ENCODE measurements at regions not wholly inside any gene's neighbourhood (a gene's known extent, or its start where the extent isn't known, plus 50 kb on each side); places are given as distances from the start of the nearest gene placed in this dataset.

GRCh38 chrX:140944710-140945109, 57.7 kb upstream of the SPANXB1 start:
- H2AFZ ChIP-seq, result no peak overlapping the region
- no peaks in the 10 kb centered on the region for H3K79me2 ChIP-seq
- no peak overlapping the region for H3K9ac ChIP-seq
- no peak for TF ChIP-seq CTCF (IDR thresholded peaks at IDR 0.05)
- no peaks in the 10 kb centered on the region for H3K27me3 ChIP-seq (ENCODE audit: control insufficient read depth, insufficient read depth, low read length)
- no peaks in the 10 kb centered on the region for H3K36me3 ChIP-seq (ENCODE audit: control insufficient read depth, insufficient read depth, low read length)
- no peak overlapping the region for H3K4me3 ChIP-seq (ENCODE audit: low read depth, low read length)
- H3K9me3 ChIP-seq (ENCODE audit: control insufficient read depth, low read length), result no peaks in the 10 kb centered on the region
- H3K4me2 ChIP-seq (ENCODE audit: low read length), result no peak overlapping the region
- H3K4me1 ChIP-seq, result no peaks in the 10 kb centered on the region
- H3K27ac ChIP-seq, result no peak overlapping the region

- no peaks in the 10 kb centered on the region for H3K4me1 ChIP-seq
- no peaks in the 10 kb centered on the region for H3K36me3 ChIP-seq (ENCODE audit: control insufficient read depth, insufficient read depth, low read length)
- H2AFZ ChIP-seq, result no peak overlapping the region
- no peak overlapping the region for H3K4me2 ChIP-seq (ENCODE audit: low read length)
- no peaks in the 10 kb centered on the region for H3K9me3 ChIP-seq (ENCODE audit: control insufficient read depth, low read length)
- no peak for TF ChIP-seq CTCF (IDR thresholded peaks at IDR 0.05)
- no peak overlapping the region for H3K4me3 ChIP-seq (ENCODE audit: low read depth, low read length)
- H3K27ac ChIP-seq, result no peak overlapping the region
- no peak overlapping the region for H3K9ac ChIP-seq
- no peaks in the 10 kb centered on the region for H3K79me2 ChIP-seq
- H3K27me3 ChIP-seq (ENCODE audit: control insufficient read depth, insufficient read depth, low read length), result no peaks in the 10 kb centered on the region
Measured at GRCh38 chrX:140948827-140949226, 53.6 kb upstream of the SPANXB1 start.

- H3K79me2 ChIP-seq, result no peaks in the 10 kb centered on the region
- no peak overlapping the region for H3K4me2 ChIP-seq (ENCODE audit: low read length)
- H2AFZ ChIP-seq, result no peak overlapping the region
- no peaks in the 10 kb centered on the region for H3K4me1 ChIP-seq
- H3K4me3 ChIP-seq (ENCODE audit: low read depth, low read length), result no peak overlapping the region
- H3K27ac ChIP-seq, result no peak overlapping the region
- no peaks in the 10 kb centered on the region for H3K27me3 ChIP-seq (ENCODE audit: control insufficient read depth, insufficient read depth, low read length)
- no peak overlapping the region for H3K9ac ChIP-seq
- no peaks in the 10 kb centered on the region for H3K9me3 ChIP-seq (ENCODE audit: control insufficient read depth, low read length)
- no peaks in the 10 kb centered on the region for H3K36me3 ChIP-seq (ENCODE audit: control insufficient read depth, insufficient read depth, low read length)
- no peak for TF ChIP-seq CTCF (IDR thresholded peaks at IDR 0.05)
Measured at GRCh38 chrX:140949233-140949632, 53.2 kb upstream of the SPANXB1 start.
